ENCODE measurements at regions not wholly inside any gene's neighbourhood (a gene's known extent, or its start where the extent isn't known, plus 50 kb on each side); places are given as distances from the start of the nearest gene placed in this dataset.

DNA sequence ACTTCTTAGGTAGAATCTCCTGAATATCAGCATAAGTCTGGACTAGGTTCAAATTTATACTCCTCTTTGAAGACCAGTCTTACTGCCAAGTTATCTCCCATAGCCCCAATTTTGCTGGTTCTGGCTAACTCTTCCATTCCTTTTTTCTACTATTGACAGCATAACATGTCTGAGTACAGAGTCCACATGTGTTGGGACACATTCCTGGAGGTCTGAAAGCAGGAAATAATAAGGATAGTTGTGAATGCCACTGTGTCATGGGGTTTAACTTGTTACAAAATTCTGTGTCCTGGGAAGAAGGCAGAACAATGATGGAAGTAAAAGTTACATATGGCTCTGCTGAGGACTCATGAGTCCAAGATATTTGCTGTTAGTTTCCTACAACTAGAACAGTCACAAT, 57.4 kb upstream of the ZBTB20 start (continued):
- TF ChIP-seq, protein P1, sequence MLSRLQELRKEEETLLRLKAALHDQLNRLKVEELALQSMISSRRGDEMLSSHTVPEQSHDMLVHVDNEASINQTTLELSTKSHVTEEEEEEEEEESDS (CRISPR knock-in tag; IDR thresholded peaks at IDR 0.05; ENCODE audit: borderline replicate concordance), result no peak
- TF ChIP-seq KLF16 (CRISPR knock-in tag; IDR thresholded peaks at IDR 0.05) (no peak), DPF2 (CRISPR knock-in tag; IDR thresholded peaks at IDR 0.05; ENCODE audit: borderline replicate concordance, low read depth) (no peak), RARA (CRISPR knock-in tag; IDR thresholded peaks at IDR 0.05) (0 out of 2 replicates have a peak, but pooled peaks have one; percentile 21), ZNF234 (CRISPR knock-in tag; conservative IDR thresholded peaks at IDR 0.05) (no peak), ZNF713 (CRISPR knock-in tag; IDR thresholded peaks at IDR 0.05) (no peak), ISL2 (CRISPR knock-in tag; IDR thresholded peaks at IDR 0.05) (no peak), SOX6 (IDR thresholded peaks at IDR 0.05) (no peak), SOX6 (CRISPR knock-in tag; IDR thresholded peaks at IDR 0.05) (0 out of 2 replicates have a peak, but pooled peaks have one; percentile 18), ZSCAN12 (CRISPR knock-in tag; IDR thresholded peaks at IDR 0.05) (no peak), MATR3 (CRISPR knock-in tag; IDR thresholded peaks at IDR 0.05) (no peak), HCFC1 (IDR thresholded peaks at IDR 0.05; ENCODE audit: low read depth, low read length) (no peak), ZNF3 (CRISPR knock-in tag; IDR thresholded peaks at IDR 0.05) (0 out of 2 replicates have a peak, but pooled peaks have one; percentile 9), ZNF10 (CRISPR knock-in tag; IDR thresholded peaks at IDR 0.05; ENCODE audit: borderline replicate concordance, low read depth) (no peak), NFE2L2 (IDR thresholded peaks at IDR 0.05; ENCODE audit: low read length) (no peak), POLR2G (IDR thresholded peaks at IDR 0.05; ENCODE audit: low read depth, low read length) (no peak), ZSCAN25 (CRISPR knock-in tag; IDR thresholded peaks at IDR 0.05) (no peak), ZNF263 (CRISPR knock-in tag; IDR thresholded peaks at IDR 0.05) (no peak), ELF3 (CRISPR knock-in tag; IDR thresholded peaks at IDR 0.05) (peak; percentile 84), ZNF253 (CRISPR knock-in tag; IDR thresholded peaks at IDR 0.05; ENCODE audit: borderline replicate concordance) (no peak), HDAC1 (CRISPR knock-in tag; IDR thresholded peaks at IDR 0.05) (no peak), ZNF207 (IDR thresholded peaks at IDR 0.05; ENCODE audit: borderline replicate concordance) (no peak), GABPB1 (CRISPR knock-in tag; IDR thresholded peaks at IDR 0.05) (no peak), ZNF768 (CRISPR knock-in tag; IDR thresholded peaks at IDR 0.05) (no peak), MIXL1 (CRISPR knock-in tag; IDR thresholded peaks at IDR 0.05) (no peak), ZBTB38 (CRISPR knock-in tag; IDR thresholded peaks at IDR 0.05) (no peak)
- TF ChIP-seq, protein P2, sequence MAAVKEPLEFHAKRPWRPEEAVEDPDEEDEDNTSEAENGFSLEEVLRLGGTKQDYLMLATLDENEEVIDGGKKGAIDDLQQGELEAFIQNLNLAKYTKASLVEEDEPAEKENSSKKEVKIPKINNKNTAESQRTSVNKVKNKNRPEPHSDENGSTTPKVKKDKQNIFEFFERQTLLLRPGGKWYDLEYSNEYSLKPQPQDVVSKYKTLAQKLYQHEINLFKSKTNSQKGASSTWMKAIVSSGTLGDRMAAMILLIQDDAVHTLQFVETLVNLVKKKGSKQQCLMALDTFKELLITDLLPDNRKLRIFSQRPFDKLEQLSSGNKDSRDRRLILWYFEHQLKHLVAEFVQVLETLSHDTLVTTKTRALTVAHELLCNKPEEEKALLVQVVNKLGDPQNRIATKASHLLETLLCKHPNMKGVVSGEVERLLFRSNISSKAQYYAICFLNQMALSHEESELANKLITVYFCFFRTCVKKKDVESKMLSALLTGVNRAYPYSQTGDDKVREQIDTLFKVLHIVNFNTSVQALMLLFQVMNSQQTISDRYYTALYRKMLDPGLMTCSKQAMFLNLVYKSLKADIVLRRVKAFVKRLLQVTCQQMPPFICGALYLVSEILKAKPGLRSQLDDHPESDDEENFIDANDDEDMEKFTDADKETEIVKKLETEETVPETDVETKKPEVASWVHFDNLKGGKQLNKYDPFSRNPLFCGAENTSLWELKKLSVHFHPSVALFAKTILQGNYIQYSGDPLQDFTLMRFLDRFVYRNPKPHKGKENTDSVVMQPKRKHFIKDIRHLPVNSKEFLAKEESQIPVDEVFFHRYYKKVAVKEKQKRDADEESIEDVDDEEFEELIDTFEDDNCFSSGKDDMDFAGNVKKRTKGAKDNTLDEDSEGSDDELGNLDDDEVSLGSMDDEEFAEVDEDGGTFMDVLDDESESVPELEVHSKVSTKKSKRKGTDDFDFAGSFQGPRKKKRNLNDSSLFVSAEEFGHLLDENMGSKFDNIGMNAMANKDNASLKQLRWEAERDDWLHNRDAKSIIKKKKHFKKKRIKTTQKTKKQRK (IDR thresholded peaks at IDR 0.05; ENCODE audit: low read length), result no peak
- TF ChIP-seq, protein P3, sequence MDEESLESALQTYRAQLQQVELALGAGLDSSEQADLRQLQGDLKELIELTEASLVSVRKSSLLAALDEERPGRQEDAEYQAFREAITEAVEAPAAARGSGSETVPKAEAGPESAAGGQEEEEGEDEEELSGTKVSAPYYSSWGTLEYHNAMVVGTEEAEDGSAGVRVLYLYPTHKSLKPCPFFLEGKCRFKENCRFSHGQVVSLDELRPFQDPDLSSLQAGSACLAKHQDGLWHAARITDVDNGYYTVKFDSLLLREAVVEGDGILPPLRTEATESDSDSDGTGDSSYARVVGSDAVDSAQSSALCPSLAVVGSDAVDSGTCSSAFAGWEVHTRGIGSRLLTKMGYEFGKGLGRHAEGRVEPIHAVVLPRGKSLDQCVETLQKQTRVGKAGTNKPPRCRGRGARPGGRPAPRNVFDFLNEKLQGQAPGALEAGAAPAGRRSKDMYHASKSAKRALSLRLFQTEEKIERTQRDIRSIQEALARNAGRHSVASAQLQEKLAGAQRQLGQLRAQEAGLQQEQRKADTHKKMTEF (CRISPR knock-in tag; IDR thresholded peaks at IDR 0.05), result no peak
- TF ChIP-seq, protein P4, sequence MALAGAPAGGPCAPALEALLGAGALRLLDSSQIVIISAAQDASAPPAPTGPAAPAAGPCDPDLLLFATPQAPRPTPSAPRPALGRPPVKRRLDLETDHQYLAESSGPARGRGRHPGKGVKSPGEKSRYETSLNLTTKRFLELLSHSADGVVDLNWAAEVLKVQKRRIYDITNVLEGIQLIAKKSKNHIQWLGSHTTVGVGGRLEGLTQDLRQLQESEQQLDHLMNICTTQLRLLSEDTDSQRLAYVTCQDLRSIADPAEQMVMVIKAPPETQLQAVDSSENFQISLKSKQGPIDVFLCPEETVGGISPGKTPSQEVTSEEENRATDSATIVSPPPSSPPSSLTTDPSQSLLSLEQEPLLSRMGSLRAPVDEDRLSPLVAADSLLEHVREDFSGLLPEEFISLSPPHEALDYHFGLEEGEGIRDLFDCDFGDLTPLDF (CRISPR knock-in tag; IDR thresholded peaks at IDR 0.05), result no peak
- TF ChIP-seq, protein P5, sequence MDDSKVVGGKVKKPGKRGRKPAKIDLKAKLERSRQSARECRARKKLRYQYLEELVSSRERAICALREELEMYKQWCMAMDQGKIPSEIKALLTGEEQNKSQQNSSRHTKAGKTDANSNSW (CRISPR knock-in tag; IDR thresholded peaks at IDR 0.05; ENCODE audit: borderline replicate concordance), result no peak

Data from HepG2 (cell line).